GM21723 (cell line): ENCODE measurements at regions not wholly inside any gene's neighbourhood (a gene's known extent, or its start where the extent isn't known, plus 50 kb on each side); places are given as distances from the start of the nearest gene placed in this dataset.

ENCODE experiments used
- ATAC-seq: cut with Tn5 transposase; IDR thresholded peaks from one replicate; pipeline ENCODE4 v1.9.1; 2021; ENCODE audit warnings: mild to moderate bottlenecking, moderate library complexity; ENCODE audit not compliant: unreplicated experiment

DNA sequence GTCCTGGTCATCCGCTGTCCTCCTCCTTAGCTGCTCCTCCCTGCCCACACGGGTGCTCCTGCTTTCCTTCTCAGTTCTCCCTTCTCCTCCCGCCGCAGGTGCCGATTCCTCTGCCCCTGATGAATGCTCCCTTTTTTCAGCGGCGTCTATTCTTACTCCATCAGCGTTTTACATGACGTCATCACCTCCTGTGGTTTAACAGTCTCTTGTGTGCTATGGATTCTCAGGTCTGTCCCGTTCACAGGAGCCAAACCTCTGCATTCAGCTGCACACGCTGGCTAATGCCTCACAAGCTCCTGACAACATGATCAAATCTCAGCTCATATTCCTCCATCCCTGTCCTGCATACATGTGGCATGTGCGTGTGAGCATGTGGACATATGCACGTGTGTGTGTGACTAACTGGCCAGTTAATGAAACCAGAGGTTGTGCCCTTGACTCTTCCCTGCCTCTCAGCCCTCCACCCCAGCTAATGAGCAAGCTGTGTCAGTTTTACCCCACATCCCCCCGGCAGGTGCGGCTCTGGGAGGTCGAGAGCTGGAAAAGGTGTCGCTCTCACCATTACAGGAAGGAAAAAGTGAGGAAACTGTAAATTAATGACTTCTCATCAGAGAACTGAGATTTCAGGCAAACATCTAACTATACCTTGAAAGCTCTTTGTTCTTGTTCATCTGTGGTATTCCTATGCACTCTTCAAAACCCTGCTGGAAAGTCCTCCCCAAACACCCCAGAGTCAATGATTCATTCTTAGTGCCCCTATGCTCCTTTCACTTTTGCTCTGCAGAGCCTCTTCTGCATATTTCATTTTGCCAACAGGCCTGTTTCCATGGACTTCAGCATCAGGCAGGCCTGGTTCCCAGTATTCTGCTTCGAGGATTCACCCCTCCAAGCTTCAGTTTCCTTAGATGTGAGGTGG is 163.1 kb downstream of the TTLL2 start:
- no peak for ATAC-seq

DNA sequence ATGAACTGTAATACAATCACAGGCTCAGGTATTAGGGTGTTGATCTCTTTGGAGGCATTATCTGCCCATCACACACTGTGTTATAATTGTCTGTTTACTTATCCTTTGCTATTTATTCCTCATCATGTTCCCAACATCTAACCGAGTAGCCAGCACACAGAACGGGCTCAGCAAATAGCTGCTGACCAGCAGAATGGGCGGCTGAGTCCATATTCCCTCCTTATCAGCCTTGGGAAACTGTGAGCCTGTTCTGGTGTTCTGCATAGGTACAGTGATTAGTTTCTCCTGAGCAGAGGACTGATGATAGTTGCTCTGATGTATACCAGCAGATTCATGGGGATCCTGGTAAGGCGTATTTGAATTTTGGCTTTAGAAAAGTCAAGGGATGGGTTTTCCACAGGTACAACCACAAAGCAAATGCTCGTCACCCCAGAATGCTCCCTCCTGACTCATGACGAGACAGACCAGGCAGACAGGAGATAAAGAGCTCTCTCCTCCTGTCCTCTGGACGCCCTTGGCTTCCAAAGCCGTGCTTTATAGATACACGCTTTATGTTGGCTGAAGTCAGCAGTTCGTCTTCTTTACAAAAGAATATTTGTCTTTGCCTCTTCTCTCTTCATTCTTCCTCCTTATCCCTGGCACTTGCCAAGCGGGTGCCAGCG is 166.7 kb downstream of the TTLL2 start:
- ATAC-seq: no peak

DNA sequence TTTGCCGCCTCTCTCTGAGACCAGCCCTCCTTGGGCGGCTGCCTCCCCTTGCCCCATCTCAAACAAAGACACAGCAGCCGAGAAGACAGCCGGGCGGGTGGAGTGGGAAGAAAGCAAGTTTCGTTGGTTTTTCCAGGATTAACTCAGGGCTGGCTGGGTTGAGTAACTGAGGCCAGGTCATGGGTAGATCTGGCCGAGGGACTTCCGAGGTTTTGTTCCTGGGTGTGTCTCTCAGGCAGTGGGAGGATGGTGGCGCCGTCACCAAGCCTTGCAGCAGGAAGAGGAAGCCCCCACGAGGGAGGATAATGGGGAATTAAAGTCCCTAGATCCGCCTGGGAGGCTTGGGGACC is 167.2 kb downstream of the TTLL2 start:
- ATAC-seq: no peak

DNA sequence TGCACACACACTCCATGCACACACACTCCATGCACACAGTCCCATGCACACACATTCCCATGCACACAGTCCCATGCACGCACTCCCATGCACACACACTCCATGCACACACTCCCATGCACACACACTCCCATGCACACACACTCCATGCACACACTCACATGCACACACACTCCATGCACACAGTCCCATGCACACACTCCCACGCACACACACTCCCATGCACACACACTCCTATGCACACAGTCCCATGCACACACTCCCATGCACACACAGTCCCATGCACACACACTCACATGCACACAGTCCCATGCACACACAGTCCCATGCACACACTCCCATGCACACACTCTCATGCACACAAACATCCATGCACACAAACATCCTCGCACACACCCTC is 168.4 kb downstream of the TTLL2 start:
- ATAC-seq: no peak

DNA sequence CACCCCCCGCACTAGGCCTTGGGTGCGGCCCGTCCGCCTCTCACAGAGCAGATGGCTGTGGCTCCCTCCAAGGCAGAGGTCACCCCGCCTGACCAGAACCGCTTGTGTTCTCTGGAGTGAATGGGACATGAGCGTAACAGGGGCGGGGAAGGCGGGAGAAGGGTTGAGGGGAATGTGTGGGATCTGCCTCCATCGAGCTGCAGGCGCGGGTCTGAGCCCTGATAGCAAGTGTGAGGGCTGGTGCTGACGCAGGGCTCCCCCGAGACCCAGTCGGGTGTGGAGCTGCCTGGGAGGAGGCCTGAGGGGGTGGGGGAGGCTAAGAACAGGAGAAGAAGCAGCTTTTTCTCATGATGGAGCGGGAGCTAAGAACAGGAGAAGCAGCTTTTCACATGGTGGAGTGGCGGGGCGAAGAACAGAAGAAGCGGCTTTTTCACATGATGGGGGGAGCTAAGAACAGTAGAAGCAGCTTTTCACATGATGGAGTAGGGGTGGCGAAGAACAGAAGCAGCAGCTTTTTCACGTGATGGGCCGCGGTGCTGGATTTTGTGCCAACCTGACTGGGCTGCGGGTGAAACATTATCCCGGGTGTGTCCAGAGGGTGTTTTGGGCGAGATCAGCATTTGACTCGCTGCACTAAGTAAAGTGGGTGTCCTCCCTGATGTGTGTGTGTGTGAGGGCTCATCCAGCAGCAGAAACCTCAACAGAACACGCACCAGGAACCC is 169.3 kb downstream of the TTLL2 start:
- ATAC-seq: no peak

DNA sequence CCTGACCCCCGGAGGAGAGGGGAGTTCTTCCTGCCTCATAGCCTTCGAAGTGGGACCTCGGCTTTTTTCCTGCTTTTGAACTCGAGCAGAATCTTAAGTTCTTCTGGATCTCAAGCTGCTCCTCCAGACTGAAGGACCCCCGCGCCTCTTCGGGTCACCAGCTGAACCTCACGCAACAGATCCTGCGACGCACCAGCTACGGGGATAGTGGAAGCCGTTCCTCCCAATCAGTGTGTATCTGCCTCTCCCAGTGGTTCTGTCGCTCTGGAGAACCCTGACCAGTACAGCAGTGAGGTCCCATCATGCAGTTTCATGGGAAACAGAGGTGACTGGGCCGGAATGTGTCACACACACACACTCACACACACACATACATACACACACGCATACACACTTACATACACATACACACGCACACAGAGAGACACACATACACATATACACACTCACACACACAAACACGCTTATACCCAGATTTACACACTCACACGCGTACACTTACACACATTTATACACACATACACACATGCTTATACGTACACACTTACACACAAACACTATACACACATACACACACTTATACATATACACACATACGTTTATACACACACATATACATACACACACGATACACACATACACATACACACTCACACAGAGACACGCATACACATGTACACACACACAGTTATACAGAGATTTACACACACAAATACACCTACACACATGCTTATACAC is 170.0 kb downstream of the TTLL2 start:
- ATAC-seq: no peak

DNA sequence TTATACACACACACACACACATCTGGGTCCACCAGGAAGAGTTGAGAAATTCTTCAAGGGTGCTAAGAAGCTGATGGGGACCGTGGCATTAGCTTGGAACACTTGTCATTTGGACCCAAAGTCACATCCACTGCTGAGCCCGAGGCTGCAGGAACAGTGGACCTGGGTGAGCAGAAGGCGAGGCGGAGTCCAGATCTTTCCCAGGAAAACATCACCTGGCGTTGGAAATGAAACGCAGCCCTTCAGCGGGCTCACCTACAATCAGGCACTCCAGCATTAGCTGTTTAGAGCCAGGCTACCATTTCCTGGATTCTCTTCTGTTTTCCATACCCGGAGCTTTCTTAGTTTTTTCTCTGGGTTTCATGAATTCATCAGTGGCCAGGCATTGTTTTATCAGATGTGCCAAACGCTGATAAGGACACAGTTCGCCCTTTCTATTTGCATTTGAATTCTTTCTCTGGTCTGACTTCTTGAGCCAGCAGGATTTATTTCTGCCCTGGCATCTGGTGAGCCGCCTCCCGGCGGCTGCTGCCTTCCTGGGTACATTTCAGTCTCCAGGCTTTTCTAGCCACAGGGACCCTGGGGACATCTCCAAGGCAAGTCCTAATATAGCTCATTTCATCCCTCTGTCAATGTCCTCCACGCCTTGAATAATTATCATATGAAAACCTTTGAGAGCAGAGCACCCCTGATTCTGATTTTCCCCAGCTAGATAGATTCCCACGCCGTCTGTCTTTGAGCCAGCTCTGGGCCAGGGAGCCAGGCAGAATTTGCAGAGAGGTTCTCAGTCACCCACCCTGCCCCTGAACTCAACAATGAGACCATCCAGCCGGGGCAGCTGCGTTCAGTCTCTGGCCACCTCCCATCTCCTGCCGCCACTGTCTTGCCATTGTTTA is 170.9 kb downstream of the TTLL2 start:
- ATAC-seq: no peak

DNA sequence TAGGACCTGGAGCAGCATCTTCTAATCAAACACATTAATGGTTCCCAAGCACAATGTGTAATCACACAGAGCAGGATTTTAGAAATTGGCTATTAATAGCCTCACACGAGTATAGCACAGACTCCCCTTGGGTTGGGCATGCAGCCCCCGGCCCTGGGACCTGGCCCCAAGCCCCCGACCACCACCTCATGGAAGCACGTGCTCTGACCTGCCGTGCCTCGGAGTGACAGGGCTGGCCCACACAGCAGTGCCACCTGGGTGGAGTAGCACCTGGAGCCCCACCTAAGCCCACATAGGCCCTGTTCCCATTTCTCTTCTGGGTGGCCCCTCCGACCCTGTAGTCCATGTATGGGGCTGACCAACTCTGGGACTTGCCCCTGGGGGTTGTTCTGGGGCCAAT is 171.8 kb downstream of the TTLL2 start:
- no peak for ATAC-seq

DNA sequence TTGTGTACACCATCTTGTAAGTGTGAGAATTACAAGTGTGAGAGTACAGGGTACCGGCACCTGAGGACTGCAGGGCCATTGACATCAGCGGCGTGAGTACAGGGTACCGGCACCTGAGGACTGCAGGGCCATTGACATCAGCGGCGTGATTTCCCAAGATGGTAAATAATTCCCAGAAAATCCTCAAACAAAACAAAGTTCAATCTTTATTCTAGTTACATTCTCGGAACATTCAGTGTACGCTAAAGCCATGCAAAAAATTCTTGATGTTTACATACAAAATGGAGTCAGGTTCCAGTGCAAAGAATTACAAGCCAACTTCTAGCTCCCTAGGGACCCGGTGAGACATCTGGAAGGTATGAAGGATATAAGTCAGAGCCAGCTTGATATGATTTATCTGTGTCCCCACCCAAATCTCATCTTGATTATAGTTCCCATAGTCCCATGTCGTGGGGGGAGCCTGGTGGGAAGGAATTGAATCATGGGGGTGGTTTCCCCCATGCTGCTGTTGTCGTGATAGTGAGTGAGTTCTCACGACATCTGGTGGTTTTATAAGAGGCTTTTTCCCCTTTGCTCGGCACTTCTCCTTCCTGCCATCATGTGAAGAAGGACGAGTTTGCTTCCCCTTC is 172.7 kb downstream of the TTLL2 start:
- no peak for ATAC-seq

DNA sequence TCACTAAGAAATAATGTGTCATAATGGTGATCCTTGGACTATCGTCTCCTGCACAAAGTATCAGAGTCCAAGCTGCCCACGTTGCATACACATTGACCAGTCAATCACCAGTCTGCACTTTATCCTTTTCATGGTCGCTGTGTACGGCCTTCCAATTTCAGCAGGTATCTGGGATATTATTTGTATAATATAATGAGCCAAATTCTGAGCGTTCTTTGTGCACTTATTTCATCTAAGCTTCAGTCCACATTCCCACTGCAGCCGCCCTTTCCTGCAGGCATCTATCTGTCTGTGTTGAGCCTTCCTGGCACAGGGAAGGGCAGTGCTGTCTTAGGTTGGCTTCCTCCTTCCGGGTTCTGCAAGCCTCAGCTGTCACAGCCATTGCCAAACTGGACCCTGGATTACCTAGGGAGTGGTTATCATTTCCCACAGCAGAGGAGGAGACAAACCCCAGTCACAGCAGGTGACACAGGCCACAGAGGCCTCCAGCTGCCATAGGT is 174.3 kb downstream of the TTLL2 start:
- no peak for ATAC-seq

DNA sequence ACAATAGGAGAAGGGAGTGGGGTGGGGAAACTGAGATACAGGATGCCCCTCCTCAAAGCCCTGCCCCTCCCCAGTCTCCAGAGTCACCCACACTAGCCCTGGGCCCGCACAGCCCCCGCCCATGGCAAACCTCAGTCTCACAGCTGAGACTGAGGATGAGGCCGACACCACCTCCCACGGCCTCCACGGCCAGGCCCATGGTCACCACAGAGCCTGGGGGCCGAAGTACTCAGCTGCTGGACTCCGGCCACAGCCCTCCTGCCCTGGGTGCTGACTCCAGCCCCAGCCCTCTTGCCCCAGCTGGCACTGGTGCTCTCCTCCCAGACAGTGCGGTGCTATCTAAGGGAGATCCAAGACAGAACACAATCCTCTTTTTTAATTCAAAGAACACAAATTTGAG is 176.1 kb downstream of the TTLL2 start:
- no peak for ATAC-seq

DNA sequence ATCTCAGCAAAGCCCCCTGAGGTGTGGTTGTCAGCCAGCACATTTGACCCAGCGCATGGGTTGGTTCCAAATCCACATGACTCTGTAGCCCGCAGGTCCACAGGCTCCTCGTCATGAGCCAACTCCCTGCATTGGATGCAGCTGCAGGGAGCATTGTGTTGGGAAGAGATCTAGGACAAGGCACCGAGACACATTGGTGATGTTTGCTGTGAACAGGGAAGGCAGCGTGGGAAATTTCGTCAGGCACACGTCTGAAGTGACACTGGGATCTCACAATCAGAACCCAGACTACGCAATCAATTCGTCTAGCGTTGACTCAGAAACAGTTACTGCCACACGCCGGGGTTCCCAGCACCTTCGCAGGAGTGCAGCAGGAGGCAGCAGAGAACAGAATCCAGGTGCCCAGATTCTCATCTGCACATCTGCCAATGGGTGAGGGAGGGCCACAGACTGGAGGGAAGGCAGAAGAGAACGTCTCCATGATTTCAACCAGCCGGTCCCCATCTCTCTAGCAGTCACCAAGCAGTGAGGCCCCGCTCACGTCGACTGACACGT is 177.0 kb downstream of the TTLL2 start:
- no peak for ATAC-seq

DNA sequence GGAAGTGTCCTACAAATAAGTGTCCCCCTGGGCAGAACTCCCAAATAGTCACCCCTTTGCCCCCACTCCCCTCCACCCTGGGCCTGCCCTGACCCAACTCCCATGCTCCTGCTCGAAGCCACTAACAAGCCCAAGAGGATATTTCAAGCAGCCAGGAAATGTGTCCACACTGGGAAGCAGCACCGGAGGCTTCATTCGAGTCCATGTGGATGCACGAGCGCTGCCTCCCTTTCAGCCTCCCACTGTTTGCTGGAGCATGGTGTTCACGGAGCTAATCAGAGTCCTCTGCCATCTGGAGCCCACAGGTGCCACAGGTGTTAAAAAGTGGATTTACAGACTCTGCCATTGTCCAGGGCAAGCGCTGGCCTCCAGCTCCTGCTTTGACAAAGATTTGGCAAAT is 177.6 kb downstream of the TTLL2 start:
- no peak for ATAC-seq

DNA sequence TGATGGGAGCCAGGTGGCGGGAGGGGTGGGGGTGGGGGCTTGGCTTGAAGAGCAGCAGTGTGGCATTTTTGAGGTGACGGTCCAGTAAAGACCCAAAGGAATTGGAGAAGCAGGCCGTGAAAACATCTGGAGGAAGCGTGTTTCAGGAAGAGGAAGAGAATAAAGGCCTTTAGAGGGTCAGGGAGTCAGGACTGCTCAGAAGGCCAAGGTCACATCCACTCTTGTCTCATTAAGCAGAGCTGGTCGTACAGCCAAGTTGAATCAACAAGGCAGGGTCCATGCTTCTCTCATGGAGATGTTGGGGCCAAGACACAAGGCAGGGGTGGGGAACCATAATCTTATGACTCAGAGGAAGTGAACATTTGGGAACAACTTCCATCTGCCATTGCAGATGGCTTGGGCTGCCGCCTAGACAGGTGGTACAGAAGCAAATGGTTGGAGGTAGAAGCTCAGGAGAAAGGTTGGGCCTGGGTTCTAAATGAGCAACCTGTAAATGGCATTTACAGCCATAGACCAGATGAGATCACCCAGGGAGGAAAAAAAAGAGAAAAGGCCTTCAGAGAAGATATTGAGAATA is 179.6 kb downstream of the TTLL2 start:
- ATAC-seq: no peak

DNA sequence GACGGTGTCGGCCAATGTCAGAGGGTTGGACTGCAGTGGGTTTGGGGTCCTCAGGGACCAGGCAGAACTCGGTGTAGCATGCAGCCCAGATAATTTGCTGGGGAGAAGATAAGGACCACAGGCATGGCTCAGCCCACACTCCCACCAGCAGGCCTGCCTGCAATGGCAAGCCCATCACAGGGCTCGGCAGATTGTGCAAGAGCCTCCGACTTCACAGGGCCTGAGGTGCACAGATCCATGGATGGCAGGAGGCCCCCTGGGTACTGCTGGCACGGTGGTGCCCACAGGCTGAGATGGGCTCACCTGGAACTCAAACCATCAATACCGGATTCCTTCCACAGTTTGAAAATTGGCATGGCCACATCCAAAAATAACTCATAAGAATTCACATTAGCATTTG is 180.3 kb downstream of the TTLL2 start:
- ATAC-seq: no peak

DNA sequence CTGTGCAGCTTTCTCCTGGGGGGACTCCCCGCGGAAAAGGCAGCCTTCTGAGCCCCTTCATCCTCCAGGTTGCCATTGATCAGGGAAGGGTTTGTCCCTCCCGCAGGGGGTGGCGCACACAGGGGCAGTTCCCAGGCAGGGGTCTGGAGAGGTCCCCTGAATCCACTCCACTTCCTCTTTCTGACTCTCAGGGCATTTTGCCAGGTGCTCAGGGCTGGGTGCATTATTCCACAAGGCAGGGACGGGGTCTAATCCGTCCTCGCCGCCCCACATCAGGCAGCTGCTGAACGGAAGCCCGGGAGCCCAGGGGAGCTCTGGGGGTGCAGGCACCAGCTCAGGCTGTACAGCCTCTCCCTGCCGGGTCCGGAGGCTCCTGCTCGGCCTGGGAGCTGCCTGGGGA is 180.9 kb downstream of the TTLL2 start:
- no peak for ATAC-seq

DNA sequence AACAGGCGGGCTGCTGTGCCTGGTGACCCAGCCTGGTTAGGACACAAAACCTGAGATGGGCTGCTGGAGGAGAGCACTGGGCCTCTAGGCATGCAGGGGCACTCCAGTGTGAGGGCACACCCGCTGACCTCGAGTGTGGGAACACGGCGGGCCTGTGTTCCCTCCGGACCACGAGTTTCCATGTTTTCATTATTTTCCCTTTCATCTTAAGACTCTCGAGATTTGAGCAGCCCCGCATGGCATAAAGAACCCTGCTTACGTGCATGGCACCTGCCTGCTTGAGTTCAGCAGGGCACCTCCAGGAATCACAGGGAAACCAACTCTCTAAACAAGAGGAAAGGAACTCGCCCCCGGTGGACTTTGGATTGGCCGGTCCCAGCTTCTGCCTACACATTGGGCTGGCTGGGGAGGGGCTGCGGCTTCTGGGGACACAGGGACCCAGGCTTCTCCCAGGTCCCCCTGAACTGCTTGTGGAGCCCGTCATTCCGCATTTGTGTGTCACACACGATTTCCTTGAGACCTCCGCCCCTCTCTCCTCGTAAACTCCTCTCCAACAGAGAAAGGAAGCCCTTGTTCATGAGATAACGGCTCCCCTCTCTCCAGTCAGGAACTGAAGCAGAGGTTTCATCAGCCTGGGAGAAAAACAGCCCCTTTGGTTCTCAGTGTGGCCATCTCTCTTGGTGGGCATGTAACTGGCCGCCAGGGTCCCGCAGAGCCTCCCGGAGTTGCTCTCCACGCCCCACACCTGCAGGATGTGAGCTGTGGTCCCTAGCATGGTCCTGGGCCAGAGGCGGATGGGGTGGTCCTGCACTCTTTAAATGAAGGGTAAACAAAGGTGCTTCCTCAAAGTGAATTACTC is 181.8 kb downstream of the TTLL2 start:
- ATAC-seq: no peak

DNA sequence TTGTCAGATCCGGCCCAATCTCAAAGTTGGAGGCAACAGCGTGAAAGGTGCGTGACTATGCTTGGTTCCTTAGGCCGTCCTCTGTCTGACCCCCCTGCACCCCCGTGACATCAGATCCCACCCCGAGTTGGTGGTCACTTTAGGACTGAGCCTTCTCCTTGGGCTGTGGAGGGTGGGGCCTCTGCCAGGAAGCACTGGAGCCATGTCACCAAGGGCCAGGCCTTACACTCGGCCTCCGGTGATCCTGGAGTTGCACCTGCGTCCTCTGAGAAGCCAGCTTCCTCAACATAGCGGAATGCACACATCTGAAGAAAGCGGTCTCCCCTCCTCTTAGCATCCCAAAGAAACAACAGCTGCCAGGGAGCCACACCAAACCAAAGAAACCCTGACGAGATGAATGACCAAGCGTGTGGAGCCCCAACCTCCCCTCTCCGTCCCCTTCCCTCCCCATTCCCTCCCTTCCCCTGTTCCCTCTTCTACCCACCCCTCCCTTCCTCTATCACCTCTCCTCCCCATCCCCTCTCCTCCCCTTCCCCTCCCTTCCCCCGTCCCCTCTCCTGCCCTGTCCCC is 182.6 kb downstream of the TTLL2 start:
- ATAC-seq: no peak
